ENCODE measurements at regions not wholly inside any gene's neighbourhood (a gene's known extent, or its start where the extent isn't known, plus 50 kb on each side); places are given as distances from the start of the nearest gene placed in this dataset.

DNA sequence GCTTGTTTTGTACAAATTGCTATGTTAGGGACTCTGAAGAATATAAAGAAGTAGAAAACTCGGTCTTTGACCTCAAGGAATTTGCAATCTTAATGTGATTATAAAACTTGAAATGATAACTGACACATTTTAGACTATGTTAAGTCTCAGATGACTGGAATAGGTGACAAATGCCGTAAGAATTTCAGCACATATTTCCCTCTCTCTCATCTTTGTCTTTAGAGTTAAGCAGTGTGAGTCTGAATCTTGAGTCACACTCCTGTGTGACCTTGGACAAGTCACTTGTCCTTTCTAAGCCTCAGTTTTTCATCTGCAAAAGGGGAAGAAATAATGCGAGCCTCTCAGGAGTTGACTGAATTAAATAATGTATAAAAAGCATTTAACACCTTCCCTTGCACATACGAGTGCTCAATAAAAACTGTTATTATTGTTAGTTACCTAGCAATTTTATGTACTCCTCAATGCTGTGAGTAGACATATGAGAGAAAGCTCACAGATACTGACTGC, 103.7 kb downstream of the DYRK2 start:
- intact Hi-C loops (cut with DNase I) = no loop called here
- DNase-seq (ENCODE audit: low spot score in 2 of 2) = no peak
- Histone ChIP-seq H3K36me3 (no peaks in the 10 kb centered on the region), H3K27ac (no peak overlapping the region), H3K27me3 (no peaks in the 10 kb centered on the region), H3K4me1 (no peaks in the 10 kb centered on the region), H3K4me3 (no peak overlapping the region), H3K9me3 (no peaks in the 10 kb centered on the region)
- TF ChIP-seq CTCF (IDR thresholded peaks at IDR 0.05) = no peak

GRCh38 chr12:67754933-67755697, 106.6 kb downstream of the DYRK2 start:
- no peaks in the 10 kb centered on the region for H3K36me3 ChIP-seq
- no peak for TF ChIP-seq CTCF (IDR thresholded peaks at IDR 0.05)
- no peaks in the 10 kb centered on the region for H3K27me3 ChIP-seq
- H3K27ac ChIP-seq = no peak overlapping the region
- no peak overlapping the region for H3K4me3 ChIP-seq
- no peaks in the 10 kb centered on the region for H3K4me1 ChIP-seq
- intact Hi-C loops (cut with DNase I) = no loop called here
- no peaks in the 10 kb centered on the region for H3K9me3 ChIP-seq
- DNase-seq (ENCODE audit: low spot score in 2 of 2) = no peak

- Histone ChIP-seq H3K27ac (no peak overlapping the region), H3K36me3 (no peaks in the 10 kb centered on the region), H3K4me3 (no peak overlapping the region), H3K4me1 (no peaks in the 10 kb centered on the region), H3K9me3 (no peaks in the 10 kb centered on the region), H3K27me3 (no peaks in the 10 kb centered on the region)
- DNase-seq (ENCODE audit: low spot score in 2 of 2) = no peak
- no peak for TF ChIP-seq CTCF (IDR thresholded peaks at IDR 0.05)
- intact Hi-C loops (cut with DNase I) = no loop called here
Measured at GRCh38 chr12:67757651-67758050, 109.1 kb downstream of the DYRK2 start.

- Histone ChIP-seq H3K4me1 (no peaks in the 10 kb centered on the region), H3K27ac (no peak overlapping the region), H3K4me3 (no peak overlapping the region), H3K36me3 (no peaks in the 10 kb centered on the region), H3K27me3 (no peaks in the 10 kb centered on the region), H3K9me3 (no peaks in the 10 kb centered on the region)
- DNase-seq (ENCODE audit: low spot score in 2 of 2) = no peak
- intact Hi-C loops (cut with DNase I) = no loop called here
- TF ChIP-seq CTCF (IDR thresholded peaks at IDR 0.05) = no peak
Measured at GRCh38 chr12:67758119-67758518, 109.6 kb downstream of the DYRK2 start.

GRCh38 chr12:67758521-67758920, 110.0 kb downstream of the DYRK2 start:
- no peaks in the 10 kb centered on the region for H3K27me3 ChIP-seq
- no peaks in the 10 kb centered on the region for H3K4me1 ChIP-seq
- no peak overlapping the region for H3K27ac ChIP-seq
- intact Hi-C loops (cut with DNase I) = no loop called here
- DNase-seq (ENCODE audit: low spot score in 2 of 2) = no peak
- H3K4me3 ChIP-seq = no peak overlapping the region
- no peak for TF ChIP-seq CTCF (IDR thresholded peaks at IDR 0.05)
- no peaks in the 10 kb centered on the region for H3K9me3 ChIP-seq
- no peaks in the 10 kb centered on the region for H3K36me3 ChIP-seq
